ENCODE measurements at regions not wholly inside any gene's neighbourhood (a gene's known extent, or its start where the extent isn't known, plus 50 kb on each side); places are given as distances from the start of the nearest gene placed in this dataset.

- TF ChIP-seq ZSCAN29 (CRISPR knock-in tag; conservative IDR thresholded peaks at IDR 0.05): no peak
- TF ChIP-seq ZNF414 (CRISPR knock-in tag; IDR thresholded peaks at IDR 0.05): no peak
- TF ChIP-seq, protein P1, sequence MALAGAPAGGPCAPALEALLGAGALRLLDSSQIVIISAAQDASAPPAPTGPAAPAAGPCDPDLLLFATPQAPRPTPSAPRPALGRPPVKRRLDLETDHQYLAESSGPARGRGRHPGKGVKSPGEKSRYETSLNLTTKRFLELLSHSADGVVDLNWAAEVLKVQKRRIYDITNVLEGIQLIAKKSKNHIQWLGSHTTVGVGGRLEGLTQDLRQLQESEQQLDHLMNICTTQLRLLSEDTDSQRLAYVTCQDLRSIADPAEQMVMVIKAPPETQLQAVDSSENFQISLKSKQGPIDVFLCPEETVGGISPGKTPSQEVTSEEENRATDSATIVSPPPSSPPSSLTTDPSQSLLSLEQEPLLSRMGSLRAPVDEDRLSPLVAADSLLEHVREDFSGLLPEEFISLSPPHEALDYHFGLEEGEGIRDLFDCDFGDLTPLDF (CRISPR knock-in tag; IDR thresholded peaks at IDR 0.05): no peak
- TF ChIP-seq HHEX (CRISPR knock-in tag; IDR thresholded peaks at IDR 0.05): no peak
- no peak for TF ChIP-seq PPARG (CRISPR knock-in tag; conservative IDR thresholded peaks at IDR 0.05)
- TF ChIP-seq SUZ12 (IDR thresholded peaks at IDR 0.05; ENCODE audit: low read depth, low read length): no peak
- TF ChIP-seq ZNF3 (CRISPR knock-in tag; IDR thresholded peaks at IDR 0.05): no peak
Measured at GRCh38 chr10:63822496-63822895, 301.3 kb downstream of the REEP3 start (continued).

GRCh38 chr10:63825111-63825510 lies 303.9 kb downstream of the REEP3 start:
- H3K27ac ChIP-seq (ENCODE audit: extremely low read length, insufficient read depth, low read length): no peak overlapping the region
- no peak for ATAC-seq
- H2AFZ ChIP-seq (ENCODE audit: low read length): no peak overlapping the region
- intact Hi-C loops (cut with micrococcal nuclease; ENCODE audit: unreplicated experiment): no loop called here
- no peak for FAIRE-seq
- in situ Hi-C loops (cut with HindIII; ENCODE audit: extremely low pct_ligation_motif_present, low pct_unique_long_range_greater_than_20kb): no loop called here
- ChIA-PET POLR2A (no interaction called here), CTCF (ENCODE audit: low intra/inter-chr PET ratio, low total read pairs) (no interaction called here)
- H3K79me2 ChIP-seq (ENCODE audit: insufficient read depth, low read length): no peaks in the 10 kb centered on the region
- no peaks in the 10 kb centered on the region for H4K20me1 ChIP-seq (ENCODE audit: insufficient read depth, low read length)
- DNase-seq (ENCODE audit: low spot score): no peak
- no peak overlapping the region for H3K4me2 ChIP-seq (ENCODE audit: low read depth, low read length)
- H3K4me3 ChIP-seq (replicated peaks in 1 of 3; ENCODE audit: insufficient read depth in 1 of 3, low read depth in 2 of 3, low read length in 3 of 3): no peak overlapping the region
- no peak overlapping the region for H3K9ac ChIP-seq (ENCODE audit: insufficient read depth, low read depth, low read length)
- H3K9me3 ChIP-seq (ENCODE audit: low read length): no peaks in the 10 kb centered on the region
- no peaks in the 10 kb centered on the region; a peak in 1 of 5 replicates for H3K27me3 ChIP-seq (ENCODE audit: control insufficient read depth in 1 of 2, insufficient read depth in 2 of 2, low read length in 2 of 2)
- H3K36me3 ChIP-seq (replicated peaks in 1 of 2; ENCODE audit: control insufficient read depth in 1 of 2, insufficient read depth in 2 of 2, low read length in 2 of 2): no peaks in the 10 kb centered on the region
- H3K4me1 ChIP-seq (ENCODE audit: insufficient read depth, low read length): no peaks in the 10 kb centered on the region
- no TSS peak for BruUV-seq (replicated peaks)
- TF ChIP-seq AKAP8 (CRISPR knock-in tag; IDR thresholded peaks at IDR 0.05) (no peak), ZNF225 (CRISPR knock-in tag; IDR thresholded peaks at IDR 0.05) (no peak), ZNF772 (CRISPR knock-in tag; IDR thresholded peaks at IDR 0.05) (no peak), MYPOP (CRISPR knock-in tag; IDR thresholded peaks at IDR 0.05) (no peak), BRCA1 (CRISPR knock-in tag; IDR thresholded peaks at IDR 0.05) (no peak), IRF2 (CRISPR knock-in tag; IDR thresholded peaks at IDR 0.05) (no peak)
- TF ChIP-seq, protein P2, sequence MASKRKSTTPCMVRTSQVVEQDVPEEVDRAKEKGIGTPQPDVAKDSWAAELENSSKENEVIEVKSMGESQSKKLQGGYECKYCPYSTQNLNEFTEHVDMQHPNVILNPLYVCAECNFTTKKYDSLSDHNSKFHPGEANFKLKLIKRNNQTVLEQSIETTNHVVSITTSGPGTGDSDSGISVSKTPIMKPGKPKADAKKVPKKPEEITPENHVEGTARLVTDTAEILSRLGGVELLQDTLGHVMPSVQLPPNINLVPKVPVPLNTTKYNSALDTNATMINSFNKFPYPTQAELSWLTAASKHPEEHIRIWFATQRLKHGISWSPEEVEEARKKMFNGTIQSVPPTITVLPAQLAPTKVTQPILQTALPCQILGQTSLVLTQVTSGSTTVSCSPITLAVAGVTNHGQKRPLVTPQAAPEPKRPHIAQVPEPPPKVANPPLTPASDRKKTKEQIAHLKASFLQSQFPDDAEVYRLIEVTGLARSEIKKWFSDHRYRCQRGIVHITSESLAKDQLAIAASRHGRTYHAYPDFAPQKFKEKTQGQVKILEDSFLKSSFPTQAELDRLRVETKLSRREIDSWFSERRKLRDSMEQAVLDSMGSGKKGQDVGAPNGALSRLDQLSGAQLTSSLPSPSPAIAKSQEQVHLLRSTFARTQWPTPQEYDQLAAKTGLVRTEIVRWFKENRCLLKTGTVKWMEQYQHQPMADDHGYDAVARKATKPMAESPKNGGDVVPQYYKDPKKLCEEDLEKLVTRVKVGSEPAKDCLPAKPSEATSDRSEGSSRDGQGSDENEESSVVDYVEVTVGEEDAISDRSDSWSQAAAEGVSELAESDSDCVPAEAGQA (IDR thresholded peaks at IDR 0.05; ENCODE audit: low read depth): no peak
- TF ChIP-seq, protein P2 (CRISPR knock-in tag; IDR thresholded peaks at IDR 0.05; ENCODE audit: borderline replicate concordance): no peak
- TF ChIP-seq, protein P3, sequence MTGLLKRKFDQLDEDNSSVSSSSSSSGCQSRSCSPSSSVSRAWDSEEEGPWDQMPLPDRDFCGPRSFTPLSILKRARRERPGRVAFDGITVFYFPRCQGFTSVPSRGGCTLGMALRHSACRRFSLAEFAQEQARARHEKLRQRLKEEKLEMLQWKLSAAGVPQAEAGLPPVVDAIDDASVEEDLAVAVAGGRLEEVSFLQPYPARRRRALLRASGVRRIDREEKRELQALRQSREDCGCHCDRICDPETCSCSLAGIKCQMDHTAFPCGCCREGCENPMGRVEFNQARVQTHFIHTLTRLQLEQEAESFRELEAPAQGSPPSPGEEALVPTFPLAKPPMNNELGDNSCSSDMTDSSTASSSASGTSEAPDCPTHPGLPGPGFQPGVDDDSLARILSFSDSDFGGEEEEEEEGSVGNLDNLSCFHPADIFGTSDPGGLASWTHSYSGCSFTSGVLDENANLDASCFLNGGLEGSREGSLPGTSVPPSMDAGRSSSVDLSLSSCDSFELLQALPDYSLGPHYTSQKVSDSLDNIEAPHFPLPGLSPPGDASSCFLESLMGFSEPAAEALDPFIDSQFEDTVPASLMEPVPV (CRISPR knock-in tag; IDR thresholded peaks at IDR 0.05): no peak

Measured in HepG2 (cell line).